Epithelial cell of prostate (primary cell): ENCODE measurements at regions not wholly inside any gene's neighbourhood (a gene's known extent, or its start where the extent isn't known, plus 50 kb on each side); places are given as distances from the start of the nearest gene placed in this dataset.

Source experiments
- DNase-seq: peaks from one replicate; pipeline ENCODE4 v3.0.0-alpha.2; 2011; ENCODE audit warnings: low read depth, low spot score
- H3K27ac ChIP-seq: fragments of 450-650 bp; 2 replicates; pipeline ENCODE4 v1.5.1; 2017; ENCODE audit warnings: mild to moderate bottlenecking

GRCh38 chr3:80283783-80284182 is 516.0 kb upstream of the ROBO1 start:
- DNase-seq, result no peak
- no peak overlapping the region for H3K27ac ChIP-seq

- no peak overlapping the region for H3K27ac ChIP-seq
- DNase-seq, result no peak
Observed at GRCh38 chr3:80278056-80278455, 510.3 kb upstream of the ROBO1 start.

GRCh38 chr3:80275120-80275519 is 507.3 kb upstream of the ROBO1 start:
- no peak for DNase-seq
- no peak overlapping the region for H3K27ac ChIP-seq

- DNase-seq, result no peak
- H3K27ac ChIP-seq, result no peak overlapping the region
Observed at GRCh38 chr3:80263260-80263659, 495.5 kb upstream of the ROBO1 start.

GRCh38 chr3:80261082-80261481 is 493.3 kb upstream of the ROBO1 start:
- no peak overlapping the region for H3K27ac ChIP-seq
- DNase-seq, result no peak

GRCh38 chr3:80259736-80260135 is 491.9 kb upstream of the ROBO1 start:
- H3K27ac ChIP-seq, result no peak overlapping the region
- no peak for DNase-seq

- DNase-seq, result no peak
- no peak overlapping the region for H3K27ac ChIP-seq
Observed at GRCh38 chr3:80252113-80252512, 484.3 kb upstream of the ROBO1 start.

GRCh38 chr3:80247766-80248165 is 480.0 kb upstream of the ROBO1 start:
- no peak overlapping the region for H3K27ac ChIP-seq
- no peak for DNase-seq

GRCh38 chr3:80244390-80244789 is 476.6 kb upstream of the ROBO1 start:
- DNase-seq, result no peak
- no peak overlapping the region for H3K27ac ChIP-seq

- no peak overlapping the region for H3K27ac ChIP-seq
- DNase-seq, result no peak
Observed at GRCh38 chr3:80241791-80242190, 474.0 kb upstream of the ROBO1 start.

GRCh38 chr3:80239301-80239700 is 471.5 kb upstream of the ROBO1 start:
- DNase-seq, result no peak
- no peak overlapping the region for H3K27ac ChIP-seq

- H3K27ac ChIP-seq, result no peak overlapping the region
- no peak for DNase-seq
Observed at GRCh38 chr3:80238606-80239005, 470.8 kb upstream of the ROBO1 start.

- DNase-seq, result no peak
- no peak overlapping the region for H3K27ac ChIP-seq
Observed at GRCh38 chr3:80238152-80238551, 470.4 kb upstream of the ROBO1 start.

GRCh38 chr3:80234706-80235105 is 466.9 kb upstream of the ROBO1 start:
- no peak for DNase-seq
- H3K27ac ChIP-seq, result no peak overlapping the region

- peak; percentile 3 for DNase-seq
- no peak overlapping the region for H3K27ac ChIP-seq
Observed at GRCh38 chr3:80233576-80233975, 465.8 kb upstream of the ROBO1 start.

GRCh38 chr3:80232760-80233159 is 465.0 kb upstream of the ROBO1 start:
- DNase-seq, result peak; percentile 78
- peak overlapping the region; percentile 58 for H3K27ac ChIP-seq

- no peak for DNase-seq
Observed at GRCh38 chr3:80230962-80231361, 463.2 kb upstream of the ROBO1 start.

GRCh38 chr3:80227216-80227615 is 459.4 kb upstream of the ROBO1 start:
- no peak overlapping the region for H3K27ac ChIP-seq
- peak; percentile 2 for DNase-seq

More at GRCh38 chr3:80230962-80231361, 463.2 kb upstream of the ROBO1 start:
- H3K27ac ChIP-seq, result no peak overlapping the region

GRCh38 chr3:80215191-80215590 is 447.4 kb upstream of the ROBO1 start:
- no peak overlapping the region for H3K27ac ChIP-seq
- DNase-seq, result no peak

GRCh38 chr3:80213086-80213485 is 445.3 kb upstream of the ROBO1 start:
- H3K27ac ChIP-seq, result no peak overlapping the region
- DNase-seq, result no peak

GRCh38 chr3:80192936-80193335 is 425.1 kb upstream of the ROBO1 start:
- no peak overlapping the region for H3K27ac ChIP-seq

GRCh38 chr3:80190051-80190450 is 422.3 kb upstream of the ROBO1 start:
- H3K27ac ChIP-seq, result peak overlapping the region; percentile 24
- DNase-seq, result peak; percentile 77

More at GRCh38 chr3:80192936-80193335, 425.1 kb upstream of the ROBO1 start:
- no peak for DNase-seq

- no peak for DNase-seq
- no peak overlapping the region for H3K27ac ChIP-seq
Observed at GRCh38 chr3:80187981-80188380, 420.2 kb upstream of the ROBO1 start.
